H9 (cell line): ENCODE measurements at regions not wholly inside any gene's neighbourhood (a gene's known extent, or its start where the extent isn't known, plus 50 kb on each side); places are given as distances from the start of the nearest gene placed in this dataset.

Experiments
- DNase-seq: peaks from one replicate; pipeline ENCODE4 v3.0.0-alpha.2; 2017
- H2AFZ ChIP-seq: one replicate; pipeline ENCODE4 v1.6.1; 2013; ENCODE audit warnings: mild to moderate bottlenecking, low read length, control low read depth, moderate library complexity
- H2AK5ac ChIP-seq: 2 replicates; pipeline ENCODE4 v1.6.1; 2013; ENCODE audit warnings: low read length, control low read depth, mixed read lengths; ENCODE audit not compliant: insufficient read length
- H2BK120ac ChIP-seq: one replicate; pipeline ENCODE4 v1.6.1; 2013; ENCODE audit warnings: low read depth, mild to moderate bottlenecking, low read length, control low read depth, inconsistent platforms; ENCODE audit not compliant: poor library complexity, severe bottlenecking
- H2BK12ac ChIP-seq: 2 replicates; pipeline ENCODE4 v1.6.1; 2013; ENCODE audit warnings: low read length, control low read depth, mixed read lengths, low read depth; ENCODE audit not compliant: insufficient read length
- H2BK15ac ChIP-seq: 2 replicates; pipeline ENCODE4 v1.6.1; 2013; ENCODE audit warnings: low read depth, low read length, control low read depth
- H2BK20ac ChIP-seq: one replicate; pipeline ENCODE4 v1.6.1; 2013; ENCODE audit warnings: low read depth, mild to moderate bottlenecking, low read length, control low read depth, inconsistent platforms; ENCODE audit not compliant: poor library complexity, severe bottlenecking
- H2BK5ac ChIP-seq: 2 replicates; pipeline ENCODE4 v1.6.1; 2013; ENCODE audit warnings: low read length, control low read depth, mixed read lengths; ENCODE audit not compliant: insufficient read length
- H3K14ac ChIP-seq: 2 replicates; pipeline ENCODE4 v1.6.1; 2013; ENCODE audit warnings: low read length, control low read depth; ENCODE audit not compliant: insufficient read depth
- H3K18ac ChIP-seq: 2 replicates; pipeline ENCODE4 v1.6.1; 2013; ENCODE audit warnings: low read depth, mild to moderate bottlenecking, mixed read lengths, low read length, control low read depth; ENCODE audit not compliant: insufficient read length
- H3K23ac ChIP-seq: 2 replicates; pipeline ENCODE4 v1.6.1; 2013; ENCODE audit warnings: low read length, control low read depth, mixed read lengths, low read depth; ENCODE audit not compliant: insufficient read length
- H3K23me2 ChIP-seq: 2 replicates; pipeline ENCODE4 v1.6.1; 2013; ENCODE audit warnings: low read depth, mild to moderate bottlenecking, mixed read lengths, low read length, control low read depth; ENCODE audit not compliant: insufficient read length, poor library complexity, severe bottlenecking
- H3K27ac ChIP-seq: 2 replicates; pipeline ENCODE4 v1.5.1; 2013; ENCODE audit warnings: low read length, control low read depth, mixed read lengths, low read depth; ENCODE audit not compliant: insufficient read length
- H3K27me3 ChIP-seq: 2 replicates; pipeline ENCODE4 v1.6.1; 2013; ENCODE audit warnings: low read length, control low read depth, inconsistent platforms; ENCODE audit not compliant: insufficient read depth
- H3K4ac ChIP-seq: 2 replicates; pipeline ENCODE4 v1.6.1; 2013; ENCODE audit warnings: low read depth, mild to moderate bottlenecking, control low read depth, inconsistent platforms, low read length, moderate library complexity
- H3K4me1 ChIP-seq: 2 replicates; pipeline ENCODE4 v1.6.1; 2013; ENCODE audit warnings: low read length, control low read depth, inconsistent platforms; ENCODE audit not compliant: insufficient read depth
- H3K4me2 ChIP-seq: 2 replicates; pipeline ENCODE4 v1.6.1; 2013; ENCODE audit warnings: low read length, control low read depth, mixed read lengths; ENCODE audit not compliant: insufficient read length, insufficient read depth
- H3K56ac ChIP-seq: 2 replicates; pipeline ENCODE4 v1.6.1; 2013; ENCODE audit warnings: low read depth, mild to moderate bottlenecking, mixed read lengths, low read length, control low read depth; ENCODE audit not compliant: insufficient read length
- H3K79me1 ChIP-seq: 2 replicates; pipeline ENCODE4 v1.6.1; 2013; ENCODE audit warnings: low read depth, mild to moderate bottlenecking, moderate library complexity, low read length, control low read depth, inconsistent platforms; ENCODE audit not compliant: insufficient read depth, poor library complexity, severe bottlenecking
- H3K79me2 ChIP-seq: 2 replicates; pipeline ENCODE4 v1.6.1; 2013; ENCODE audit warnings: low read length, control low read depth, inconsistent platforms; ENCODE audit not compliant: insufficient read depth
- H3K9ac ChIP-seq: 2 replicates; pipeline ENCODE4 v1.6.1; 2013; ENCODE audit warnings: low read length, control low read depth, mixed read lengths; ENCODE audit not compliant: insufficient read length; ENCODE audit errors: extremely low read depth
- H3K9me3 ChIP-seq: one replicate; pipeline ENCODE4 v1.6.1; 2013; ENCODE audit warnings: low read depth, low read length, inconsistent platforms; ENCODE audit not compliant: control insufficient read depth
- H3T11ph ChIP-seq: one replicate; pipeline ENCODE4 v1.6.1; 2013; ENCODE audit warnings: mild to moderate bottlenecking, low read length, control low read depth, inconsistent platforms
- H4K20me1 ChIP-seq: one replicate; pipeline ENCODE4 v1.6.1; 2013; ENCODE audit not compliant: control insufficient read depth, insufficient read length, insufficient read depth
- H4K5ac ChIP-seq: 2 replicates; pipeline ENCODE4 v1.6.1; 2013; ENCODE audit warnings: low read depth, mild to moderate bottlenecking, mixed read lengths, low read length, control low read depth; ENCODE audit not compliant: insufficient read length
- H4K8ac ChIP-seq: replicated peaks from 2 replicates; pipeline ENCODE4 v1.6.1; 2013; ENCODE audit warnings: low read length, control low read depth, mixed read lengths, low read depth; ENCODE audit not compliant: insufficient read length
- H4K91ac ChIP-seq: 2 replicates; pipeline ENCODE4 v1.6.1; 2013; ENCODE audit warnings: low read depth, mild to moderate bottlenecking, moderate library complexity, mixed read lengths, low read length, control low read depth; ENCODE audit not compliant: insufficient read length
- H3K27ac Mint-ChIP-seq, 3 experiments: 2 replicates in 2 of 3; 3 replicates in 1 of 3; pipeline ENCODE4 v1.8.0; 2020 to 2021; ENCODE audit warnings: mixed read lengths in 3 of 3, mild to moderate bottlenecking in 1 of 3, moderate library complexity in 1 of 3
- H3K27me3 Mint-ChIP-seq: 2 replicates; pipeline ENCODE4 v1.8.0; 2021; ENCODE audit warnings: low read depth, mild to moderate bottlenecking, moderate library complexity, mixed read lengths
- H3K36me3 Mint-ChIP-seq, 3 experiments: 2 replicates in 2 of 3; 3 replicates in 1 of 3; pipeline ENCODE4 v1.8.0; 2020 to 2021; ENCODE audit warnings: low read depth in 3 of 3, mixed read lengths in 3 of 3; ENCODE audit not compliant: insufficient read depth in 1 of 3
- H3K4me1 Mint-ChIP-seq, 2 experiments: 2 replicates each; pipeline ENCODE4 v1.8.0; 2020; ENCODE audit warnings: mixed read lengths in 2 of 2
- H3K4me3 Mint-ChIP-seq, 2 experiments: 2 replicates in 1 of 2; 3 replicates in 1 of 2; pipeline ENCODE4 v1.8.0; 2020 to 2021; ENCODE audit warnings: mild to moderate bottlenecking in 2 of 2, mixed read lengths in 2 of 2, moderate library complexity in 1 of 2
- H3K9me3 Mint-ChIP-seq, 2 experiments: 2 replicates in 1 of 2; 3 replicates in 1 of 2; pipeline ENCODE4 v1.8.0; 2020; ENCODE audit warnings: mild to moderate bottlenecking in 2 of 2, mixed read lengths in 2 of 2, moderate library complexity in 1 of 2
- WGBS: extraction: QIAGEN DNeasy Blood & Tissue Kit; methylation state at CpG from one replicate; pipeline ENCODE4 v1.1.7; 2013; ENCODE audit warnings: missing lambda C conversion rate, low lambda C conversion rate, mixed read lengths; ENCODE audit not compliant: insufficient read length; ENCODE audit errors: extremely low coverage; 5-methylcytosine and 5-hydroxymethylcytosine counted together
- TF ChIP-seq, protein P1 (sequence below): fragments of 200-600 bp; sonication (generic); conservative IDR thresholded peaks from 3 replicates; pipeline ENCODE4 v1.8.0; 2021; ENCODE audit warnings: antibody characterized with exemption, mild to moderate bottlenecking

GRCh38 chr4:95779447-95779846, 60.4 kb upstream of the PDHA2 start:
- no peaks in the 10 kb centered on the region for H3K27me3 Mint-ChIP-seq
- Histone ChIP-seq H3K56ac (no peak overlapping the region), H4K8ac (no peak overlapping the region), H2BK20ac (no peak overlapping the region), H2AK5ac (no peak overlapping the region), H3K4ac (no peak overlapping the region), H4K20me1 (no peaks in the 10 kb centered on the region), H3K4me1 (no peaks in the 10 kb centered on the region), H2BK12ac (no peak overlapping the region), H3K79me1 (no peaks in the 10 kb centered on the region), H2BK15ac (no peak overlapping the region), H4K5ac (no peak overlapping the region), H3K27me3 (no peaks in the 10 kb centered on the region), H3K18ac (no peak overlapping the region), H3K79me2 (no peaks in the 10 kb centered on the region), H3T11ph (no peak overlapping the region), H2AFZ (no peak overlapping the region), H2BK5ac (no peak overlapping the region), H3K4me2 (no peak overlapping the region), H2BK120ac (no peak overlapping the region), H3K23me2 (no peaks in the 10 kb centered on the region), H3K9me3 (no peaks in the 10 kb centered on the region), H3K9ac (no peak overlapping the region), H3K23ac (no peak overlapping the region), H3K14ac (no peak overlapping the region), H4K91ac (no peak overlapping the region), H3K27ac (no peak overlapping the region)
- no peak overlapping the region for H3K27ac Mint-ChIP-seq
- TF ChIP-seq, protein P1, sequence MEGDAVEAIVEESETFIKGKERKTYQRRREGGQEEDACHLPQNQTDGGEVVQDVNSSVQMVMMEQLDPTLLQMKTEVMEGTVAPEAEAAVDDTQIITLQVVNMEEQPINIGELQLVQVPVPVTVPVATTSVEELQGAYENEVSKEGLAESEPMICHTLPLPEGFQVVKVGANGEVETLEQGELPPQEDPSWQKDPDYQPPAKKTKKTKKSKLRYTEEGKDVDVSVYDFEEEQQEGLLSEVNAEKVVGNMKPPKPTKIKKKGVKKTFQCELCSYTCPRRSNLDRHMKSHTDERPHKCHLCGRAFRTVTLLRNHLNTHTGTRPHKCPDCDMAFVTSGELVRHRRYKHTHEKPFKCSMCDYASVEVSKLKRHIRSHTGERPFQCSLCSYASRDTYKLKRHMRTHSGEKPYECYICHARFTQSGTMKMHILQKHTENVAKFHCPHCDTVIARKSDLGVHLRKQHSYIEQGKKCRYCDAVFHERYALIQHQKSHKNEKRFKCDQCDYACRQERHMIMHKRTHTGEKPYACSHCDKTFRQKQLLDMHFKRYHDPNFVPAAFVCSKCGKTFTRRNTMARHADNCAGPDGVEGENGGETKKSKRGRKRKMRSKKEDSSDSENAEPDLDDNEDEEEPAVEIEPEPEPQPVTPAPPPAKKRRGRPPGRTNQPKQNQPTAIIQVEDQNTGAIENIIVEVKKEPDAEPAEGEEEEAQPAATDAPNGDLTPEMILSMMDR = no peak
- no peaks in the 10 kb centered on the region for H3K4me1 Mint-ChIP-seq
- DNase-seq = no peak
- no CpG with 5 or more reads among the region's 1 CpG for WGBS
- H3K36me3 Mint-ChIP-seq = 0 out of 7 replicates have a peak, but pooled peaks cover 0 to 6% (median 0%) of the 10 kb centered on the region in 3 experiments
- no peak overlapping the region for H3K4me3 Mint-ChIP-seq
- H3K9me3 Mint-ChIP-seq = peaks cover 7 to 8% of the 10 kb centered on the region in 2 experiments; a peak in 4 of 5 replicates
